GM12892 (cell line): ENCODE measurements at regions not wholly inside any gene's neighbourhood (a gene's known extent, or its start where the extent isn't known, plus 50 kb on each side); places are given as distances from the start of the nearest gene placed in this dataset.

Experiments used
- POLR2A ChIP-seq: IDR thresholded peaks from 2 replicates; pipeline ENCODE4 v1.6.1; 2011; ENCODE audit warnings: low read depth, low read length, control low read depth
- POLR2AphosphoS5 ChIP-seq: IDR thresholded peaks from 2 replicates; pipeline ENCODE4 v1.6.1; 2011; ENCODE audit warnings: low read depth, low read length, control low read depth
- TAF1 ChIP-seq: IDR thresholded peaks from 2 replicates; pipeline ENCODE4 v1.6.1; 2011; ENCODE audit warnings: low read depth, mild to moderate bottlenecking, control low read depth, low read length, borderline replicate concordance

DNA sequence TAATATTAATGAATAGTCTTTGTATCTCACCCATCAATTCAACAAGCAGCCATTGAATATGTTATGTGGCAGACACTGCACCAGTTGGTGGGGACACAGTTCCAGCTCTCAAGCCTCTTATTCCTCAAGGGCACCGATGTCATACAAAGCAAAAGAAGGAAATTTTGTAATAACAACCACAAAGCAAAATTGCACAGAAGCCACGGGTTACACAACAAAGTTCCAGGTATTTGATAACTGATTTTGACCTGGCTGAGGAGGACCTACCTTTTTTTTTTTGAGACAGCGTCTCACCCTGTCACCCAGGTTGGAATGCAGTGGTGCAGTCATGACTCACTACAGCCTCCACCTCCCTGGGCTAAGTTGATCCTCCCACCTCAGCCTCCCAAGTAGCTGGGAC, 266.7 kb downstream of the FOXO1 start:
- no peak for TF ChIP-seq POLR2A
- no peak for TF ChIP-seq POLR2AphosphoS5
- no peak for TF ChIP-seq TAF1
